ENCODE measurements at regions not wholly inside any gene's neighbourhood (a gene's known extent, or its start where the extent isn't known, plus 50 kb on each side); places are given as distances from the start of the nearest gene placed in this dataset.

DNA sequence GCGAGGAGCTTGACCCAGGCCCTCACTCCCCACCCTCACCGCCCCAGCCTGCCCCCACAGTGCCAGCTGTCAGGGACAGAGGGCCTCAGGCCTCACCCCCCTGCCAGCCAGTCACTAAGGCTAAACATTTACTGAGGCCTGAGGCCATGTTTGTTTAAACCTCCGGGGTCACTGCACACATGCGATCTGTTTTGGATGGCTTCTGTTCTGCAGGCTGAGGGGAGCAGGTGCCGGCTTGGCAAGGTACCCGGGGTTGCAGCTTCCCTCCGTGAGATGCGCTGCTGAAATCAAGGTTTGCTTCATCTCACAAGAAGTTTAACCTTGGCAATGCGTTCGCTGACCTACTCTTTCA lies 103.3 kb upstream of the BOD1 start:
- TF ChIP-seq, protein P1, sequence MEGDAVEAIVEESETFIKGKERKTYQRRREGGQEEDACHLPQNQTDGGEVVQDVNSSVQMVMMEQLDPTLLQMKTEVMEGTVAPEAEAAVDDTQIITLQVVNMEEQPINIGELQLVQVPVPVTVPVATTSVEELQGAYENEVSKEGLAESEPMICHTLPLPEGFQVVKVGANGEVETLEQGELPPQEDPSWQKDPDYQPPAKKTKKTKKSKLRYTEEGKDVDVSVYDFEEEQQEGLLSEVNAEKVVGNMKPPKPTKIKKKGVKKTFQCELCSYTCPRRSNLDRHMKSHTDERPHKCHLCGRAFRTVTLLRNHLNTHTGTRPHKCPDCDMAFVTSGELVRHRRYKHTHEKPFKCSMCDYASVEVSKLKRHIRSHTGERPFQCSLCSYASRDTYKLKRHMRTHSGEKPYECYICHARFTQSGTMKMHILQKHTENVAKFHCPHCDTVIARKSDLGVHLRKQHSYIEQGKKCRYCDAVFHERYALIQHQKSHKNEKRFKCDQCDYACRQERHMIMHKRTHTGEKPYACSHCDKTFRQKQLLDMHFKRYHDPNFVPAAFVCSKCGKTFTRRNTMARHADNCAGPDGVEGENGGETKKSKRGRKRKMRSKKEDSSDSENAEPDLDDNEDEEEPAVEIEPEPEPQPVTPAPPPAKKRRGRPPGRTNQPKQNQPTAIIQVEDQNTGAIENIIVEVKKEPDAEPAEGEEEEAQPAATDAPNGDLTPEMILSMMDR (IDR thresholded peaks at IDR 0.05) = no peak
- no peak for TF ChIP-seq POLR2A (IDR thresholded peaks at IDR 0.05)

Measured in body of pancreas (tissue), 4 donors.